Stimulated activated naive CD8-positive, alpha-beta T cell treated with anti-CD3 and anti-CD28 coated beads, Interleukin-15, amount 100 ng/mL, for 72 hours (primary cell): ENCODE measurements at regions not wholly inside any gene's neighbourhood (a gene's known extent, or its start where the extent isn't known, plus 50 kb on each side); places are given as distances from the start of the nearest gene placed in this dataset.

Experiments
- ATAC-seq: fragments of 150-1000 bp; cut with Tn5 transposase; 2 replicates; pipeline ENCODE4 v1.10.0; 2021; ENCODE audit warnings: mild to moderate bottlenecking, moderate library complexity
- DNase-seq, 2 donors: peaks; one replicate each; pipeline ENCODE4 v3.0.0; 2021 to 2022
- H3K27ac Mint-ChIP-seq, 2 donors: one replicate each; pipeline ENCODE4 v1.8.0; 2022; ENCODE audit warnings: mild to moderate bottlenecking in 2 of 2, mixed read lengths in 2 of 2, moderate library complexity in 2 of 2
- H3K27me3 Mint-ChIP-seq: one replicate; pipeline ENCODE4 v1.8.0; 2022; ENCODE audit warnings: mixed read lengths
- H3K4me1 Mint-ChIP-seq: one replicate; pipeline ENCODE4 v1.8.0; 2022; ENCODE audit warnings: mild to moderate bottlenecking, mixed read lengths
- H3K4me3 Mint-ChIP-seq, 2 donors: one replicate each; pipeline ENCODE4 v1.8.0; 2022; ENCODE audit warnings: mild to moderate bottlenecking in 2 of 2, mixed read lengths in 2 of 2, moderate library complexity in 1 of 2
- H3K9me3 Mint-ChIP-seq, 2 donors: one replicate each; pipeline ENCODE4 v1.8.0; 2022; ENCODE audit warnings: mixed read lengths in 2 of 2

DNA sequence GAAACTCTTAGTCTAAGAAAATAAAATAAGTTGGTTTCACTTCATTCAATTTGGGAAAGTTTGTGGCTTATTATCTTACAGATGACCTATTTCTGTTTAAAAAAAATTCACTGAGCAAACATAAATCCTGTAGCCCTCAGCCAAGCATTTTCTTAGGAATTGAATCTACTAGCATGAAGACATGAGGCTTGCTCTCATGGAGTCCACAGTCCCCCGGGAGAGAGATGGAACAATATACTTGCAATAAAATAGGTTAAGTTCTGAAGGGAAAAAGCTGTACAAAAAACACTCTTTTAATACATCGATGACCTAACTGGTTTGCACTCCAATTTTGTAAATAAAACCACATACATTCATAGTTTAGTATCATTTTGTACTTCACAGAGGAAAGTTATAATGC lies 642.6 kb upstream of the FAM241A start:
- H3K9me3 Mint-ChIP-seq: peaks cover 0 to 12% of the 10 kb centered on the region in 2 donors
- no peaks in the 10 kb centered on the region for H3K27me3 Mint-ChIP-seq
- H3K4me3 Mint-ChIP-seq: no peak overlapping the region
- no peak for DNase-seq
- H3K27ac Mint-ChIP-seq: no peak overlapping the region
- H3K4me1 Mint-ChIP-seq: no peaks in the 10 kb centered on the region
- ATAC-seq: no peak

DNA sequence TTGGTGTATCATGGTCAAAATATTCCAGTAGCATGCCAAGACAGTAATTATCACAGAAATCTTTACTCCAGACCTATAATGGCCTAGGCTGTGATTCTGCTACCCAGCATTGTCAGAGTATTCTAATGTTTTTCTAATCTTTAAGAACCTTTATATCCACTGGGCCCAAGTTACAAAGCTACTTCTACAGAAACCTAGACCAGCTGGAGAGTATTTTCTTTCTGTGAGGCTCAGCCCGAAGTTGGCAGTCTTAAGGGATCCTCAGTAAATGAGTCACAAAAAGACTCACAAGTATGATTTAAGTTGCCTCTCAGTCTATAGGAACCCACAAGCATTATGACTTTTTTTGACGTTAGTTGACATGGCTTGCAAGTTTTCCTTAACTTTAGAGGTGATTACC lies 638.5 kb upstream of the FAM241A start:
- Mint-ChIP-seq H3K4me1 (no peaks in the 10 kb centered on the region), H3K4me3 (no peak overlapping the region), H3K9me3 (peaks cover 0 to 4% of the 10 kb centered on the region in 2 donors), H3K27me3 (no peaks in the 10 kb centered on the region), H3K27ac (no peak overlapping the region)
- ATAC-seq (no peak), DNase-seq (no peak)

DNA sequence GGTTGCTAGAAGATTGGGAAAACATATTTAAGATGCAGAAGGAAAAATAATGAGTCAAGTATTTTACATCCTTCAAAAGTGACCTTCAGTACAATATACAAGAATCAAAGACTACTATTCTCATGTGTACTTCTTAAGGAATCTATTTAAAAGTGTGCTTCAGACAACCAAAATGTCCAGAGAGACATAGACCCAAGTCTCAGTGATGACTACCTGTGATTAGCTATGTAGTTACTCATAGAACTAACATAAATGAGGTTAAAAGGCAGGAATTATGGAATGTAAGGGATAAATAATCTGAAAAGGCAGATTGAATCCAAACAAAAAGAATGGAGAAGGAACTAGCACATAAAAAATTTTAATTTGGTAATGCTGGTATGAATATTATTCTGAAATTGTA lies 634.7 kb upstream of the FAM241A start:
- Mint-ChIP-seq H3K27me3 (no peaks in the 10 kb centered on the region), H3K27ac (no peak overlapping the region), H3K4me1 (no peaks in the 10 kb centered on the region), H3K4me3 (no peak overlapping the region), H3K9me3 (no peaks in the 10 kb centered on the region)
- DNase-seq: no peak
- ATAC-seq: no peak

DNA sequence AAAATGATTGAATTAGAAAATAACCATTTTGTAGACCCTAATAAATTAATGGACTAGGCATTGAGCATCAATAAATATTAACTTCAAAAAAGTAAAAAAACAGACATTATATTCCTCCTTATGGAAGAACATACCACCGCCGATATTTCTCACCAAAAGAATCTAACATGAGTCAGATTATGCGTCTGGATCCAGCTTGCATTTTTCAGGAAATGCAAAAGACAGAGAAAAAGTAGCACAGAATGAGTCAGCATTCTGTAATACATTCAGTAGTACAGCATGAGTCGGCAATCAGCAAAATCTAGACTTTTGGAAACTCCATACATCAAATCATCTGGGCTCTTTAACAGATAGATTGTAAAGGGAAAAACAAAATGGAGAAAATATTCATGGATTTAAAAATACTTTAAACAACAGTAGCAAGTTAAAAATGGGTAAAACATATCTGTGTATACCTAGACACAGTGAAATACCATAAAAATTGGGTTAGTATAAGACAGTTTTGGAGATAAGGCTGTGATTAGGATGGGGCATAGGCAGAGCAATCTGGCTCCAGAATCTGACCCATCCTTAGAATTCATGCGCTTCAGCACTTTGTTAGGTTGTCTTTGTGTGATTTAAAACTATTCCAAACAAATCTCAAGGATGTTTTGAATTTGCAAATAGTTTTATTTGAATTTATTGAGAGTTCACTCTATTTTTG lies 633.0 kb upstream of the FAM241A start:
- no peaks in the 10 kb centered on the region for H3K27me3 Mint-ChIP-seq
- ATAC-seq: no peak
- no peak overlapping the region for H3K4me3 Mint-ChIP-seq
- H3K9me3 Mint-ChIP-seq: no peaks in the 10 kb centered on the region
- no peak overlapping the region for H3K27ac Mint-ChIP-seq
- H3K4me1 Mint-ChIP-seq: no peaks in the 10 kb centered on the region
- DNase-seq: no peak

DNA sequence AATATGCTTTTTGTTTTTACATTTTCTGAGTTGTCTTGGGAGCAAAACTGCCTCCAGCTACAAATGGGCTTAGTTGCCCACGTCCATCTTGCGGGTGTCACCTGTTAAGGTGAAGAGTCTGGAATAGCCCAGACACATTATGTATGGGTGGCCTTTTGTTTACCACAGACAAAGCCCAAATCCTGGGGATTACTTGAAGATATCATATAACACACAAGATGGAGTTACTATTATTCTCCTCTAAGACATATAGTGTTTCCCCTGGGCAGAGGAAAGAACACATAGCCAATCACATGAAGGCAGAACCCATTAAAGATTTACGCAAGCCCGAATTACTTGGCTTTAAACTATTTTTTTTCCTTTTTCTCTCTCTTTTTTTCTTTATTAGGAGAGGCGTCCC lies 625.6 kb upstream of the FAM241A start:
- no peaks in the 10 kb centered on the region for H3K27me3 Mint-ChIP-seq
- H3K4me3 Mint-ChIP-seq: no peak overlapping the region
- no peaks in the 10 kb centered on the region for H3K4me1 Mint-ChIP-seq
- no peak for DNase-seq
- H3K27ac Mint-ChIP-seq: no peak overlapping the region
- ATAC-seq: no peak
- H3K9me3 Mint-ChIP-seq: peaks cover 1 to 8% of the 10 kb centered on the region in 2 donors

DNA sequence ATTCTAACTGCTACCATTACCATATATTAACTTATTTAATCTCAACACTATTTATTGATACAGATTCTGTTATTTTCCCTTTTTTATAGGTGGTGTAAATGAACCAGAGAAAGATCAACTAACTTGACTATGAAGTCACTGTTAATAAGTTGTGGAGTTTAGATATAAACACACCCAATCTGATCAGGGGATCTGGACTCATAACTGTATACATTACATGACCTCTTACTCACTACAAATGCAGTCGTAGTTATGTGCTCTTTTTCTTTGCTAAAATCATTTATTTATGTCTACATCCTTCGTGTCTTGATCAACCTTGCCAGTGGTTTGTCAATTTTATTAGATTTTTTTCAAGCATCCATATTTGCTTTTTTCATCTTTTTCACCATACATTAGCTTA lies 614.8 kb upstream of the FAM241A start:
- H3K4me1 Mint-ChIP-seq: no peaks in the 10 kb centered on the region
- no peak overlapping the region for H3K27ac Mint-ChIP-seq
- H3K27me3 Mint-ChIP-seq: no peaks in the 10 kb centered on the region
- H3K4me3 Mint-ChIP-seq: no peak overlapping the region
- no peak for ATAC-seq
- no peak for DNase-seq
- peaks cover 0 to 4% of the 10 kb centered on the region in 2 donors for H3K9me3 Mint-ChIP-seq

DNA sequence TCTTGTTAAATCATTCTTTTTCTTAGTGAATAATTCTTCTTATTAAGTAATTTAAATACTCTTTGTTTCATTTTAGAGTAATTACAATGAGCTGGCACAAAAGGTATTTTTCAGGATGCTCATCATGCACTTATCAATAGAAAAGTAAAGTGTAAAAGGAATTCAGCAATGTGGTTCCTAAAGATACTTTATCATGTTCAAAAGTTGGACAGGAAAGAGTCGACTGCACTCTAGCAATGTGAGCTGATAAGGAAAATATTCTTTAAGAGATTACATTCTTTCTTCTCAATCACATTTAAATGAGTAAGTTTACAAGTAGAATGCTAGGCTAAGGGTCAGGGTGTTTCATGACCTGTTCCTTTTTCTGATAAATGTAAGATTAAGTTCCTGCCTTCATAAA lies 609.5 kb upstream of the FAM241A start:
- Mint-ChIP-seq H3K27ac (no peak overlapping the region), H3K27me3 (no peaks in the 10 kb centered on the region), H3K4me1 (no peaks in the 10 kb centered on the region), H3K4me3 (no peak overlapping the region), H3K9me3 (no peaks in the 10 kb centered on the region)
- ATAC-seq (no peak), DNase-seq (no peak)

DNA sequence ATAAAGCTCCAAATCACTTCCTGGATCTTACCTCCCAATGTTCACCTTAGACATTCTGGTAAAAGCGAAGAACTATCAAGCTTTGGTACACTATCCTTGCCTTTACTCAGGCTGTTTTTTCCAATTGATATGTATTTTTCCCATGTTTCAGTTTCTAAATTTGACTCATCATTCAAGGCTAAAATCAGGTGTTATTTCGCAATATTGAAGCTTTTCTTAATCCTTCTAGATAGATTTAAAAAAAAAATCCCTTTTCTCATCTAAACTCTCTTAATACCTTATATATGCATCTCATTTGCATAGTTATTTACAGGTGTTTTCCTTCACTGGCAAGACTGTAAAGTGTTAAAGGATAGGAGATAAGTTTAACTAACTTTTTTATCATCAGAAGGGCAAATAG lies 608.1 kb upstream of the FAM241A start:
- ATAC-seq: no peak
- Mint-ChIP-seq H3K27ac (no peak overlapping the region), H3K9me3 (no peaks in the 10 kb centered on the region), H3K4me1 (no peaks in the 10 kb centered on the region), H3K27me3 (no peaks in the 10 kb centered on the region), H3K4me3 (no peak overlapping the region)
- no peak for DNase-seq

DNA sequence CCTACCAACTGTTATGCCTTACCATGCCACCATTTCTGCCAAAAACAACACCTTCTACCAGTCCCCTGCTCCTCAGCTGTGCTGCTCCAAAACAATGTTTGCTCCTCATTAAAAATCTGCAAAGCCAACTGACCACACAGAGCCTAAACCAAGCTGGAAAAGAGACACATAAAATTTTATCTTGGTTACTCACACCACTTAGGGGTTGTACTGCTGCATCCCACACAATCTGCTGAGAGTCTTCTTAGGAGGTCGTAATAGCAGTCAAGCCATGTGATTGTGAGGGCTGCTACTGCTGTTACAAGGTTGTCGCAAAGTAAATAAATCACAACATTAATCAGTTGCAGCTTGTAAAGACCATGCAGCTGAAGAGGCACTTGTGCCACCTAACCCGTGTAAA lies 607.4 kb upstream of the FAM241A start:
- DNase-seq (no peak), ATAC-seq (no peak)
- H3K9me3 Mint-ChIP-seq: no peaks in the 10 kb centered on the region
- no peaks in the 10 kb centered on the region for H3K27me3 Mint-ChIP-seq
- no peak overlapping the region for H3K4me3 Mint-ChIP-seq
- no peaks in the 10 kb centered on the region for H3K4me1 Mint-ChIP-seq
- no peak overlapping the region for H3K27ac Mint-ChIP-seq

DNA sequence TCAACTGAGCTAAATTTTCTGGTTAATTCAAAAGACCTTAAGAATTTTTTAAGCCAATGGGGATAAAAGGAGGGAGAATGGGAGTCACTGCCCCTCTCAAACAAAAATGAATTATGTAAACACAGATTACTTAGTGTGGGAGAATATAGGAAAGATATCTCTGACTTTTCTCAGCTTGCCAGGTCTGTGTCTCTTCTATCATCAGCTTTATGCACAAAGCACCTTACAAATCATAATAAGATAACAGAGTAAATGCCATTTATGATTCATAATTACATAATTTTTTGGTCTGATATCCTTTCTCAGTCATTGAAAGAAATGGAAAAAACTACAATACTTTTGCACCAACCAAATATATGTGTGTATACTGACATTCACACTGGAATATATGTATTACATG lies 604.6 kb upstream of the FAM241A start:
- Mint-ChIP-seq H3K9me3 (no peaks in the 10 kb centered on the region), H3K4me1 (no peaks in the 10 kb centered on the region), H3K27me3 (no peaks in the 10 kb centered on the region), H3K27ac (no peak overlapping the region), H3K4me3 (no peak overlapping the region)
- ATAC-seq (no peak), DNase-seq (no peak)

DNA sequence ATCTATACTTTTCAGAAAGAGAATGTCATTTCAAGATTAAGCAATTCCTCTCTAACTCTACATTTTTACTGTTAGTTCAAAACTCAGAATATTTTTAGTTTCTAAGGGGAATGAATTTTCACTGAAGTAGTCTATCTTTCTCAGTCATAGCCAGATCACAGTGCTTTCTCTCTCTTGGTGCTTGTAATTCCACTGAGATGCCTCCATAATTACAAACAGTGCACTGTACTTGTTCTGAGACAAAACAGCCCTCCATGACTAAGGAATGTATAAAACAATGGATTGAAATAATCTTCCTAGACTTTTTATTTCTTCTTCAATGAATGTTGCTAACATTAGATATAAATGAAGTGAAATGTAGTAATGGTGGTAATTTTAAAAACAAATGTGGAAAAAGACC lies 603.2 kb upstream of the FAM241A start:
- no peak overlapping the region for H3K4me3 Mint-ChIP-seq
- H3K27me3 Mint-ChIP-seq: no peaks in the 10 kb centered on the region
- no peak overlapping the region for H3K27ac Mint-ChIP-seq
- no peaks in the 10 kb centered on the region for H3K4me1 Mint-ChIP-seq
- no peaks in the 10 kb centered on the region for H3K9me3 Mint-ChIP-seq
- ATAC-seq (no peak), DNase-seq (no peak)

DNA sequence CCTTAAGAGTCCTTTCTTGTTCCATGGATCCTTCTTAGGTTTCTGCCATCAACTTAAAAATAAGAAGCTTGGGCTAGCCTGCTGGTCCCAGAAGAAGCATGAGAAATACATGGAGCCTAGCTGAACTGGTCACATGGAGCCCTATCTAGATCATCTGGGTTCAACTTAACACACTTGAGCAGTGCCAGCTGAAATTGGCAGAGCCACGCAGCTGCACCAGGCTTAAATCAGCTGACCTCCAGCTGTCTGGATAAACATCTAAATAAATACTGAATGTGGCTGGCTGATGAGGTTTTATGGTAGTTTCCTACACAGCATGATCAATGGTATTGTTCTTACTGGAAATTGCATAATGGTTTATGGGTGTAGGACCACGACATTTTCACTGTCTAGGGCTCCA lies 598.4 kb upstream of the FAM241A start:
- DNase-seq: no peak
- Mint-ChIP-seq H3K27me3 (no peaks in the 10 kb centered on the region), H3K4me1 (no peaks in the 10 kb centered on the region), H3K9me3 (no peaks in the 10 kb centered on the region), H3K4me3 (no peak overlapping the region), H3K27ac (no peak overlapping the region)
- no peak for ATAC-seq

DNA sequence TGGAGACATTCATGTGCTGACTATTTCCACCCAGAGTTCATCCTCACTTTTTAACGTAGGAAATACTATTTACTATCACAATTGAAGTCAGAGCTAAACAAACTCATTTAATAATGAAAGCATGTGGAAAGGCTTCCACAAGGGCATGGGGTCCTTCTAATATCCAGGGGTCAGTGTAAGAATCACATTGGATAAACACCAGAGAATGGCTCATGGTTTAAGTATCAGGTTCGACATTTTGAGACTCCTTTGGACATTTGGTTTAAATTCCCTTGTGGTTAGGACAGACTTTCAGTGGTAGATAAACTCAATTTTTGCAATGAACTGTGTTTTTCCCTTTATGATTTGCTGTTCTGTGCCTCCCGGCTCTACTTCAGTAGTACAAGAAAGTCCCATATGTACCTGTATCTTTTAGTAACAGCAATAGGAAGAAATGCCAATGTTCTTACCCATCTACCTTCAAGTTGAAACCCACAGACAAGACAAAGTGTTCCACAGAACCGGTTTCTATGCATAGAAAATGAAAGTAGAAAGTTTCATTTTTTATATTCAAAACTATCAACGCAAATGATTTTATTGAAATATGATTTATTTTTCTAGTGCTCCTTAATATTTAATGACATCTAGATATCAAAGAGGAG lies 589.0 kb upstream of the FAM241A start:
- ATAC-seq (no peak), DNase-seq (no peak)
- no peaks in the 10 kb centered on the region for H3K27me3 Mint-ChIP-seq
- H3K27ac Mint-ChIP-seq: no peak overlapping the region
- H3K4me1 Mint-ChIP-seq: no peaks in the 10 kb centered on the region
- H3K4me3 Mint-ChIP-seq: no peak overlapping the region
- H3K9me3 Mint-ChIP-seq: peaks cover 9 to 13% of the 10 kb centered on the region in 2 donors

DNA sequence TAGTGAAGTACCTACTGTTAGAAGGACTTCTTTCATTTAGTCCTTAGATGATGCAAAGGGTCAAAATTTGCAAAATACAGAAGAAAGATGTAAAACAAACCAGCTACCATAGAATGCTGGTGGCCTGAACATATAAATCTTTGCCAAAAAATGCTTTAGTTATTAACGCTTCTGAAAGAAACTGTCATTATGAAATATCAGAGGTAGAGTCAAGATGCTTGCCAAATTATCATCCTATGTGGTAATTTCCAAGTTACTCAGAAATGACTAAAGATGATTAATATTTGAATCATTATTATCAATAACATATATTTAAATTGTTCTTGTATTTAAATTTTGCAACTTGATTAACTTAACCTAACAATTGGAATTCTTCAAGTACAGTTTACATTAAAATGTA lies 588.4 kb upstream of the FAM241A start:
- ATAC-seq: no peak
- Mint-ChIP-seq H3K4me1 (no peaks in the 10 kb centered on the region), H3K27ac (no peak overlapping the region), H3K9me3 (peaks cover 9 to 16% of the 10 kb centered on the region in 2 donors), H3K4me3 (no peak overlapping the region), H3K27me3 (no peaks in the 10 kb centered on the region)
- DNase-seq: no peak

DNA sequence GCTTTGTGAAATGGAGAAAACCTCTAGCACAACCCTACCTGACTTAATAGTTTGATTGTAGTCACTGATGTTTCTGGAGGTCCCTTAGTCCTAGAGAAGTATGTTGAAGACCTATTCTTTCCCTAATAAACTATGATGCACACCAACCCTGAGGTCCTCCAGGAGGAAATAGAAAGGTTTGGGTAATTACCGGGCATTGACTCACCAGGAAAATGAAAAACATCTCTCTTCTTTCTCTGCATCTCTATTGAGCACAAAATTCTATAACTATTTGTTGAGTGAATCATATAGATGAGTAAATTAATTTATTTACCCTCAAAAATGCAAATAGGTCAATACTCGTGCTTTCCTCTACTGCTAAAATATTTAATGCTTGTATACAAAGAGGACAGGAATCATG lies 582.4 kb upstream of the FAM241A start:
- no peak overlapping the region for H3K27ac Mint-ChIP-seq
- DNase-seq (no peak), ATAC-seq (no peak)
- no peak overlapping the region for H3K4me3 Mint-ChIP-seq
- H3K4me1 Mint-ChIP-seq: no peaks in the 10 kb centered on the region
- H3K9me3 Mint-ChIP-seq: peaks cover 20 to 23% of the 10 kb centered on the region in 2 donors
- no peaks in the 10 kb centered on the region for H3K27me3 Mint-ChIP-seq

DNA sequence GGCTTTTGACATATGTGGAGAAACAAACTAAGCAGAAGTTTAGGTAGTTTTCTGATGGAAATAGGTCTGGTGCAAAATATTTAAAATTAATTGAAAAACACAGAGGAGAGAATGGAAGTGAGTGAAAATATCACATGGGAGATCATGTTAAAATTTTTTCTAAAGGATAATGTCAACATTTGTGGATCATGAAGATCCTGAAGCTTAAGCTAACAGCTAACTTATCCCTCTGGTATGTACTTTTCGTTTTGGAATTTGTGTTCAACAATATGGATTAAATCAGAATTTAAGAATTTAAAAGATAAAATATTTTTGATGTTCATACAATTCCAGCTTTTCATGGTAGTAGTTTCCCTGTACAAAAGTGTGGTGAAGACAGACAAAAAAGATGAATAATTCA lies 572.8 kb upstream of the FAM241A start:
- no peak overlapping the region for H3K27ac Mint-ChIP-seq
- no peak for DNase-seq
- H3K4me1 Mint-ChIP-seq: no peaks in the 10 kb centered on the region
- ATAC-seq: no peak
- H3K27me3 Mint-ChIP-seq: no peaks in the 10 kb centered on the region
- peaks cover 0 to 5% of the 10 kb centered on the region in 2 donors for H3K9me3 Mint-ChIP-seq
- H3K4me3 Mint-ChIP-seq: no peak overlapping the region

DNA sequence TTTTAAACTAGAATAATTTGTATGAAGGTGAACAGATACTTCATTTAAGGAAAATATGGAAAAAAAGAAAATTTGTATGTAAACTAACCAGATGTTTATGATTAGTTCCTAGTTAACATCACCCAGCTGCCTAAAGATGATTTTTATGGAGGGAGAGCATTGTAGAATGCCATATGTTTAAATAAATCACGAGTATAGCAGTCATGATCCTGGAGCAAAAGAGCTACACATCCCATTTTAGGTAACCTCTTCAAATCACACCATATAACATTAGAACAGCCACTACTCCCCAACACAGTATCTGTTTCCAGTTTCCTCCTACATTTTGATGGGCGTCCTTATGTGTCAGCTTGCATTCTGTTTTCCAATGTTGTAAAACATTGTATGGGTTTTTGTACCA lies 571.9 kb upstream of the FAM241A start:
- Mint-ChIP-seq H3K4me1 (no peaks in the 10 kb centered on the region), H3K27ac (no peak overlapping the region), H3K4me3 (no peak overlapping the region), H3K9me3 (no peaks in the 10 kb centered on the region), H3K27me3 (no peaks in the 10 kb centered on the region)
- ATAC-seq: no peak
- no peak for DNase-seq
